HepG2 (cell line): ENCODE measurements at regions not wholly inside any gene's neighbourhood (a gene's known extent, or its start where the extent isn't known, plus 50 kb on each side); places are given as distances from the start of the nearest gene placed in this dataset.

Experiments used
- ATAC-seq: fragments of 200-7000 bp; cut with Tn5 transposase; 3 replicates; pipeline ENCODE4 v1.9.1; 2020; ENCODE audit warnings: mild to moderate bottlenecking, moderate library complexity
- BruUV-seq: library from RNA; stranded (reverse); fragments of 400-500 nt; replicated peaks from 2 replicates; lab custom pipeline; 2021; lab: Mats Ljungman, UMichigan
- CTCF ChIA-PET: fragments of 300-600 bp; formaldehyde crosslinking; extraction: SDS; loops from one replicate; lab custom pipeline; 2021; ENCODE audit warnings: low total read pairs, inconsistent platforms, low intra/inter-chr PET ratio; lab: Yijun Ruan, JAX
- POLR2A ChIA-PET: fragments of 350-600 bp; sonication (Branson Sonifier 250); formaldehyde crosslinking; loops from one replicate; lab custom pipeline; 2020; ENCODE audit warnings: antibody characterized with exemption, inconsistent platforms; lab: Yijun Ruan, JAX
- DNase-seq: peaks from one replicate; pipeline ENCODE4 v3.0.0-alpha.2; 2015; ENCODE audit warnings: low spot score
- FAIRE-seq: peaks from 3 replicates; lab custom pipeline; 2011; peaks lifted over from hg19 to GRCh38; lab: Jason Lieb, UNC
- H2AFZ ChIP-seq: one replicate; pipeline ENCODE4 v1.6.1; 2011; ENCODE audit warnings: low read length, inconsistent platforms
- H3K27ac ChIP-seq: fragments of 300-600 bp; 3 replicates; pipeline ENCODE4 v1.8.0; 2011; ENCODE audit warnings: mixed run types, mild to moderate bottlenecking, mixed read lengths, low read length, inconsistent platforms; ENCODE audit not compliant: insufficient read depth; ENCODE audit errors: extremely low read length
- H3K27me3 ChIP-seq, 2 experiments: fragments of 200-600 bp in 1 of 2; 2 replicates in 1 of 2; 3 replicates in 1 of 2; pipeline versions ENCODE4 v1.6.0 to v1.8.0; 2011; ENCODE audit warnings: low read length in 2 of 2, mild to moderate bottlenecking in 2 of 2, moderate library complexity in 2 of 2, inconsistent platforms in 1 of 2; ENCODE audit not compliant: insufficient read depth in 2 of 2, control insufficient read depth in 1 of 2
- H3K36me3 ChIP-seq, 2 experiments: fragments of 200-600 bp in 1 of 2; replicated peaks in 1 of 2; 2 replicates in 1 of 2; 3 replicates in 1 of 2; pipeline versions ENCODE4 v1.5.1 to v1.8.0; 2011; ENCODE audit warnings: low read length in 2 of 2, inconsistent platforms in 1 of 2; ENCODE audit not compliant: insufficient read depth in 2 of 2, control insufficient read depth in 1 of 2
- H3K4me1 ChIP-seq: 2 replicates; pipeline ENCODE4 v1.5.1; 2012; ENCODE audit warnings: low read length, inconsistent platforms; ENCODE audit not compliant: insufficient read depth
- H3K4me2 ChIP-seq: 2 replicates; pipeline ENCODE4 v1.6.0; 2011; ENCODE audit warnings: low read depth, low read length, inconsistent platforms
- H3K4me3 ChIP-seq, 3 experiments: fragments of 200-600 bp in 1 of 3; sonication (generic), shearing (Covaris generic) in 1 of 3; replicated peaks in 1 of 3; 2 replicates each; pipeline ENCODE4 v1.5.1; 2011 to 2016; ENCODE audit warnings: low read length in 3 of 3, inconsistent platforms in 2 of 3, low read depth in 2 of 3, mild to moderate bottlenecking in 2 of 3, control low read depth in 1 of 3, mixed read lengths in 1 of 3; ENCODE audit not compliant: insufficient read depth in 1 of 3
- H3K79me2 ChIP-seq: one replicate; pipeline ENCODE4 v1.6.1; 2011; ENCODE audit warnings: low read length, inconsistent platforms; ENCODE audit not compliant: insufficient read depth
- H3K9ac ChIP-seq: 2 replicates; pipeline ENCODE4 v1.6.0; 2011; ENCODE audit warnings: mild to moderate bottlenecking, low read depth, low read length, inconsistent platforms; ENCODE audit not compliant: insufficient read depth
- H3K9me3 ChIP-seq: 2 replicates; pipeline ENCODE4 v1.5.1; 2012; ENCODE audit warnings: mild to moderate bottlenecking, low read length
- H4K20me1 ChIP-seq: 2 replicates; pipeline ENCODE4 v1.6.0; 2011; ENCODE audit warnings: inconsistent platforms, mild to moderate bottlenecking, low read length, moderate library complexity; ENCODE audit not compliant: insufficient read depth
- ISX ChIP-seq: sonication (generic); formaldehyde crosslinking; conservative IDR thresholded peaks from 2 replicates; pipeline ENCODE4 v1.5.0; 2020; ENCODE audit warnings: missing genetic modification reagents
- SOX13 ChIP-seq, 3 experiments: fragments of 450-650 bp in 1 of 3; sonication (generic) in 1 of 3; formaldehyde crosslinking in 1 of 3; IDR thresholded peaks in 2 of 3; conservative IDR thresholded peaks in 1 of 3; 2 replicates each; pipeline versions ENCODE4 v1.5.0 to v1.6.1; 2016 to 2020; ENCODE audit warnings: antibody characterized with exemption in 1 of 3, mild to moderate bottlenecking in 1 of 3, missing compliant biosample characterization in 1 of 3, missing genetic modification reagents in 1 of 3, moderate library complexity in 1 of 3
- ZBTB43 ChIP-seq: sonication (generic); formaldehyde crosslinking; conservative IDR thresholded peaks from 2 replicates; pipeline ENCODE4 v1.4.0; 2020; ENCODE audit warnings: missing genetic modification reagents
- ZNF556 ChIP-seq: sonication (generic); formaldehyde crosslinking; IDR thresholded peaks from 2 replicates; pipeline ENCODE4 v1.4.0; 2020; ENCODE audit warnings: mild to moderate bottlenecking, missing genetic modification reagents, borderline replicate concordance
- ZNF678 ChIP-seq: sonication (generic); formaldehyde crosslinking; IDR thresholded peaks from 2 replicates; pipeline ENCODE4 v1.4.0; 2020; ENCODE audit warnings: mild to moderate bottlenecking, missing genetic modification reagents
- ZNF709 ChIP-seq: sonication (generic); formaldehyde crosslinking; IDR thresholded peaks from 2 replicates; pipeline ENCODE4 v1.5.0; 2020; ENCODE audit warnings: mild to moderate bottlenecking, missing genetic modification reagents
- ZNF780A ChIP-seq: sonication (generic); formaldehyde crosslinking; IDR thresholded peaks from 2 replicates; pipeline ENCODE4 v1.8.0; 2022; ENCODE audit warnings: mild to moderate bottlenecking, missing genetic modification reagents, moderate library complexity
- WGBS: methylation state at CpG from one replicate; pipeline ENCODE4 v1.1.6; 2017; ENCODE audit warnings: low lambda C conversion rate; 5-methylcytosine and 5-hydroxymethylcytosine counted together
- in situ Hi-C: cut with HindIII; loops from 2 replicates; pipeline ENCODE4 v1.10.0; 2017; ENCODE audit warnings: low pct_unique_long_range_greater_than_20kb; ENCODE audit not compliant: extremely low pct_ligation_motif_present
- intact Hi-C: fragments of 100-400 bp; cut with micrococcal nuclease; formaldehyde crosslinking; loops from one replicate; pipeline ENCODE4 v1.10.0; 2022; ENCODE audit not compliant: unreplicated experiment
- TF ChIP-seq, protein P1 (sequence below): sonication (generic); formaldehyde crosslinking; IDR thresholded peaks from 2 replicates; pipeline ENCODE4 v1.4.0; 2020; ENCODE audit warnings: missing genetic modification reagents, mild to moderate bottlenecking, borderline replicate concordance
- TF ChIP-seq, protein P2 (sequence below): sonication (generic); formaldehyde crosslinking; IDR thresholded peaks from 2 replicates; pipeline ENCODE4 v1.9.0; 2021; ENCODE audit warnings: missing genetic modification reagents, mild to moderate bottlenecking, borderline replicate concordance

DNA sequence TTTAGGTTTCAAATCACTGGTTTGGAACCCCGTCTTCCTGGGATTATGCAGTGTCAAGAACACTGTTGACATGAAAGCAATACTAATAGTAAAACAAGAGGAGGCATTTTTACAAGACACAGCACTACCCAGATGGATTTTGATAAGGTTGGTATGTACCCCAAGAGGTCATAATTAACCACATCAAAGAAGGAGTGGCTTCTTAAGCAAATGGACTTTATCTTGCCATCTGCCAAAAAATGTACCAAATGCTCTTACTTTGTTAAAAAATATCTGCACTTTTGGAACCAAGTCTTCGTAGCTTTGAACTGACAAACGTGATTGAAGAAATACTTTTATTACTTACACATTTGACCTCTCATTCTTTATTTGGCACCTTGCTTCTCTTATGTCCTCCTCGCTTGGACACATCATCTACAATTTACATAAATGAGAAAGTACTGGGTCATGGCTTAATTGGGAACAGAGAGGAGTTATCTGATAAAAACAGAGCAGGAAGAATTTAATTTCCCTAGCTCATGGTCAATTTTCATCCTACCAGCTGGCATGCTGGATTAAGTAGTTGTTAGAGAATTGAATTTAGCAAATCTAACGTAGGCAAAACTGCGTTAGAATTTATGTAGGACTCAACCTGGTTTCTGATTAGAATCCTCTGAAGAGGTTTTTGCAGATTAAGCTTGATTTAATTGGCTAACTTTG is 54.5 kb upstream of the PRICKLE1 start:
- Histone ChIP-seq H3K4me1 (no peaks in the 10 kb centered on the region), H3K4me2 (no peak overlapping the region), H2AFZ (no peak overlapping the region), H3K9ac (no peak overlapping the region), H4K20me1 (no peaks in the 10 kb centered on the region), H3K79me2 (no peaks in the 10 kb centered on the region), H3K27ac (no peak overlapping the region), H3K9me3 (no peaks in the 10 kb centered on the region)
- BruUV-seq = no TSS peak
- DNase-seq = no peak
- WGBS = 7% methylated on average over 6 of the region's 6 CpGs
- CTCF ChIA-PET = no interaction called here
- intact Hi-C loops = no loop called here
- TF ChIP-seq ZNF780A (CRISPR knock-in tag) (no peak), ZNF709 (CRISPR knock-in tag) (no peak), ISX (no peak), ZBTB43 (no peak), ZNF678 (CRISPR knock-in tag) (no peak), SOX13 (IDR thresholded peaks at IDR 0.05) (no peak), SOX13 (CRISPR knock-in tag; conservative IDR thresholded peaks at IDR 0.05 in 1 of 2, IDR thresholded peaks at IDR 0.05 in 1 of 2) (no peak), ZNF556 (CRISPR knock-in tag) (no peak)
- TF ChIP-seq, protein P1, sequence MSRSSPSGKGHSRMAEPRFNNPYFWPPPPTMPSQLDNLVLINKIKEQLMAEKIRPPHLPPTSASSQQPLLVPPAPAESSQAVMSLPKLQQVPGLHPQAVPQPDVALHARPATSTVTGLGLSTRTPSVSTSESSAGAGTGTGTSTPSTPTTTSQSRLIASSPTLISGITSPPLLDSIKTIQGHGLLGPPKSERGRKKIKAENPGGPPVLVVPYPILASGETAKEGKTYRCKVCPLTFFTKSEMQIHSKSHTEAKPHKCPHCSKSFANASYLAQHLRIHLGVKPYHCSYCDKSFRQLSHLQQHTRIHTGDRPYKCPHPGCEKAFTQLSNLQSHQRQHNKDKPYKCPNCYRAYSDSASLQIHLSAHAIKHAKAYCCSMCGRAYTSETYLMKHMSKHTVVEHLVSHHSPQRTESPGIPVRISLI (CRISPR knock-in tag) = no peak
- TF ChIP-seq, protein P2, sequence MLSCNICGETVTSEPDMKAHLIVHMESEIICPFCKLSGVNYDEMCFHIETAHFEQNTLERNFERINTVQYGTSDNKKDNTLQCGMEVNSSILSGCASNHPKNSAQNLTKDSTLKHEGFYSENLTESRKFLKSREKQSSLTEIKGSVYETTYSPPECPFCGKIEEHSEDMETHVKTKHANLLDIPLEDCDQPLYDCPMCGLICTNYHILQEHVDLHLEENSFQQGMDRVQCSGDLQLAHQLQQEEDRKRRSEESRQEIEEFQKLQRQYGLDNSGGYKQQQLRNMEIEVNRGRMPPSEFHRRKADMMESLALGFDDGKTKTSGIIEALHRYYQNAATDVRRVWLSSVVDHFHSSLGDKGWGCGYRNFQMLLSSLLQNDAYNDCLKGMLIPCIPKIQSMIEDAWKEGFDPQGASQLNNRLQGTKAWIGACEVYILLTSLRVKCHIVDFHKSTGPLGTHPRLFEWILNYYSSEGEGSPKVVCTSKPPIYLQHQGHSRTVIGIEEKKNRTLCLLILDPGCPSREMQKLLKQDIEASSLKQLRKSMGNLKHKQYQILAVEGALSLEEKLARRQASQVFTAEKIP (CRISPR knock-in tag) = no peak
- TF ChIP-seq, all 625 proteins: peak for 0
- ATAC-seq (no peak), FAIRE-seq (no peak)
- H3K27me3 ChIP-seq = peaks cover 0 to 7% of the 10 kb centered on the region in 2 experiments; a peak in 1 of 5 replicates
- in situ Hi-C loops = no loop called here
- no peak overlapping the region for H3K4me3 ChIP-seq
- POLR2A ChIA-PET = no interaction called here
- no peaks in the 10 kb centered on the region for H3K36me3 ChIP-seq
